GM19035 (cell line): ENCODE measurements at regions not wholly inside any gene's neighbourhood (a gene's known extent, or its start where the extent isn't known, plus 50 kb on each side); places are given as distances from the start of the nearest gene placed in this dataset.

Experiments used
- ATAC-seq: cut with Tn5 transposase; IDR thresholded peaks from one replicate; pipeline ENCODE4 v1.9.1; 2021; ENCODE audit not compliant: unreplicated experiment

DNA sequence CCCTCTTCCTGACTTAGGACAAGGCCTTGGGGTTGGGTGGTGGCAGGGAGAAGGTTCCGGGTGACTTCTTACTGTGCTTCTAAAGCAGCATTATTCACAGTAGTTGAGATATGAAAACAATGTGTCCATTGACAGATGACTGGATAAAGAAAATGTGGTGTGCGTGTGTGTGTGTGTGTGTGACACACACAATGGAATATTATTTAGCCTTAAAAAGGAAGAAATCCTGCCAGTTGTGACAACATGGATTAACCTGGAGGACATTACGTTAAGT is 128.1 kb upstream of the RASGRP1 start:
- ATAC-seq = no peak

DNA sequence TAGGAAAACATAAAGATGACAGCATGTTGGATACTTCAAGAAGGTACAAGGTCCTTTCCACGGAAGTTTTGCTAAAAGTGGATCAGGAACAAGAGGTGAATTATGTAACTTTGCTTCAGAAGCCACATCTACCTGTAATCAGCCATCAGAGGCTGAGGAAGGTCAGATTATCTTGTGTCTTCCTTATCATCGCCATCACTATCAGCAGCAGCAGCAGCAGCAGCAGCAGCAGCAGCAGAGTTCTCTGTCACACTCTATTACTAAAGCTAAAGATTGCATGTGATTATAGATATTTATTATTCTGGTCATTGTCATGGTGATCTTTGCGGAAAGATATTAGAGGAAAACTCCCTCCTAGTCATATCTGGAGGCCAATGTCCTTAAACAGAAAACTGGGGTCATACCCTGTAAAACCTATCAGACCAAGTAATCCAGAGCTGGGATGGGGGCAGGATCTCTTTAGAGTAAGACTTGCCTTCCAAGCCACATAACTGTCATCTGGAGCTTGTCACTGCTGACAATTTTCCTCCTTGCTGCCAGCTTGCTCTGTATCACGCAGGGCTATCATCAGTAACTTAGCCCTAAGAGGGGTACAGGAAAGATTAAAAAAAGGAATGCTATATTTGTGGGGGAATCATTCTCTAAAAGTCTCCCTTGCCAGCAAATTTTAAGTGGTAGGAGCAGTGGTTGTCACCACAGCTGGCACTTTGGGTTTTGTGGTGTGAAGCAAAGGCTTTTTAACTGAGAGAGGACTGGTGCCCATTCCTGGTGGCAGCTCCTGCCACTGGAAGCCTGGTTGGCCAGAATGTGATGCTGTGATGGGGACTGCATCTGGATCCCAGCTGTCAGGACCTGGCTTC is 130.9 kb upstream of the RASGRP1 start:
- ATAC-seq = no peak

GRCh38 chr15:38696109-38696727 is 131.6 kb upstream of the RASGRP1 start:
- peak; percentile 45 for ATAC-seq

DNA sequence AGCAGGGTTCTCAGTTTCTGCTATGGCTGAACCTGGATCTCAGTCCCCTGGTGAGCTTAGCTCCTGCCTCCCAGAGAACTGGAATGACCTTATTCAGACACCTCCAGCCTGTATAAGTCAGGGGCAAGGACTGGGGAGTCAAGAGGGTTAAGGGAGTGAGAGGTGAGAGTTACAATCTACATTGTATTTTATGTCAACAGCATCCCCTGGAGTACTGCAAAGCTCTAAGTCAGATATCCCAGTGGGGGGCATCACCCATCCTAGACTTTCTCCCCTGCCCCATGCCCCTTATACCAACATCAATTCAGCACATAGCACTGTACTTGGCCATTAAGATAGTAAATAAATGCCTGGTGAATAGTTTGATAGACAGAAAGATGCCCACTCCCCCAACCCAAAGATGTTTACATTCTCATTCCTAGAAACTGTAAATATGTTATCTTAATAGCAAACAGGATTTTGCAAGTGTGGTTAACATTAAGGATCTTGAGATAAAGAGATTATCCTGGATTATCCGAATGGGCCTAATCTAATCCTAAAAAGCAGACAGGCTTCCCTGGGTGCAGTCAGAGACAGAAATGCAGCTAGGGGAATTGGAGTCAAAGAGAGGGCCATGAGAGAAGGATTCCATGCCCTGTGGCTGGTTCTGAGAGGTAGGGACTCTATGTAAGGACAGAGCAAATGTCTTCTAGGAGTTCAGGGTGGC is 132.3 kb upstream of the RASGRP1 start:
- ATAC-seq = no peak

- ATAC-seq = no peak
Observed at GRCh38 chr15:38698254-38698653, 133.6 kb upstream of the RASGRP1 start.

- ATAC-seq = peak; percentile 69
Observed at GRCh38 chr15:38699633-38700230, 135.1 kb upstream of the RASGRP1 start.

DNA sequence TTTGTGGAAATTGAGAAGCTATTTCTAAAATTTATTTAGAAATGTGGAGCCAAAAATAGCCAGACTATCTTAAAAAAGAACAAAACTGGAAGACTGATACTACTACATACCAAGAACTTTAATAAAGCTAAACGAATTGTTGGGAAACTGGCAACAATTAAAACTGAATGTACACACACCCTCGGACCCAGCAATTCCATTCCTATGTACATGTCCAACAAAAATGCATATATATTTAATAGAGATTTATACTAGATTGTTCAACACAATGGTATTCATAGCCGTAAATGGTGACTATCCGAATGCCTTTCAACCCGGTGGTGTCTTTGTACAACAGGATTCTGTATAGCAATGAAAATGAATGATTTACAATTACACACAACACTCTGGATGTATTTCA is 136.5 kb upstream of the RASGRP1 start:
- ATAC-seq = no peak

DNA sequence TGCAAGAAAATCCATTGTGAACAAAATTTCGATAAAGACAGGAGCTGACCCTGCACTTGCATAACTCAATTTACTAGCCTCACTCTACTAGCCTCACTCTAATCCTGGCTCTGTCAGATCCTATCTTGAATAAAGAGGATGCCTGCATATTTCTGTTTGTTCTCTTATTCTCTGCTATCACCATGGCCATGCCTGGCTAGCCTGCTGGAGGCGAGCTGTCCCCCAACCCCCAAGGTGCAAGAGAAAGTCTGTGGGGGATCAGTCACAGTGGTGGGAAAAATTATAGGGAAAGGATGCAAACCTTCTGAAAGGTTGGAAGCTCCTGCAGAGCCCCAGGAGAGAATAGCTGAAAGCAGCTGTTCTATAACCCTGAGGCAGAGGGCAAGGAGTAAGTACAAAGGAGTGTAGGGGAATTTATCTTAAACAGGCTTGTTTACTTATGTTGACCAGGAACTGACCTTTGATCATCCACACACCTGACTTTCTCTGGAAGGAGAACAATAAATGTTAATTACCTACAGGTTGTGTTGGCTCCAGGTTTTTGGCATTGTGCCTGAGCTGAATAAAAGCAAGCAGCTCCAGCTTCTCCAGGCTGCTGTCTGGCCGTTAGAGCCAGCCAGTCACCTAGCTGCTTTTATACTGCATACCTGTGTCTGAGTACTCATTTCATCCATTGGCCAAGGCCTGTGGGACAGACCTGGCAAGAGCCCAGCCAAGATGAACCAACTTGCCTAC is 137.7 kb upstream of the RASGRP1 start:
- ATAC-seq = no peak

- ATAC-seq = no peak
Observed at GRCh38 chr15:38705436-38706219, 141.0 kb upstream of the RASGRP1 start.

DNA sequence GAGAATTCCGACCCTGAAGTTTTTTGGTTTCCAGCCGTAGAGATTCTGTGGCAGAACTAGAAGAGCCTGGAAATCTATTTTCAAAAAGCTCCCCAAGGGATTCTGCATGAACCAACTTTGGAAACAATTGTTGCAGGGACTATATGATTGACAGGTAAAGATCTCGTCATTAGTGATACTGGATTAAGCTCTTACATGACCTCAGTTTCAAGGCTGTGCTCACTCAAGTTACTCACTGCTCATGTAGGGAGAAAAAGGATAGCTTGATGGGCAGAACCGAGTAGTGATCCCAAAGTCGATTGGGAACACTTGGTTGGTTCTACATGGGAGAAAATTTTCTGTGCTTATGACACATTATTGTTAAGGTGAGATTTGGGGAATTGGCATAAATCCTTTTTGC is 142.3 kb upstream of the RASGRP1 start:
- no peak for ATAC-seq

DNA sequence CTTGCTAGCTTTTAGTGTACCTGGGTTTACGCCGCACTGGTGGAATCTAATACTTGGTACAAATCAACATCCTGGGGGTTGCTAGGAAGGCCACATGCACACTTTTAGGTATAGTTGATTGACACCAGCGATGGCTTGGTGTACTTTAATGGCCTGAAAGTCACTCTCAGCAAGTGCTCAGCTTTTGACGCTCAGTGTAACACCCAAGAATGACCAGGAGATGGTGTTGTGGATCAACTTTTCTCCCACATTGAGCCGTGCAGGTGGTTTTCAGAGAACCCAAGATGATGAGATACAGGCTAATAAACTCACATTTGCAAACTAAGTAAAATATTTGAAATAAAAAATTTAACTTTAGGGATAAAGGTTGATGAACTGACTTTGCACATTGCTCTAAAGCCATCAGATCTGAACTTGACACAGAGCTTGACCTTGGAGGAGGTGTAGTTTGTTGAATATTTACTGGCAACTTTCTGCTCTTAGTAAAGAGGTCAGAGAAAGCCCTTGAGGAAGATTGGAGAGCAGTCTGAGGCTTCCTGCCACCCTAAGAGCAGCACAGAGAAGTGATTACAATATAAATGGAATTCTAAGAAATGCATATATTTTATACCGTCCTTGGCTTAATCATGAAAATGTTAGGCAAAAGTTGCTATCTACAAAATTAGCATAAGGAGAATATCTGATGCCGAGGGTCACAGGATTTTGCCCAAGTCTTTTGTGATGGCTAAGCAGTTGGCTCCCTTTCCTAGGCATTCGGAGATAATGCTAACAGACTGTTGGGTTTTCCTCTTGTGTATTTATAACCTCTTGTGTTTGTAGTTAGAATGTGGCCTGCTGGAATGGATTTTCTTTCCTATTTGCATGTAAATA is 143.4 kb upstream of the RASGRP1 start:
- ATAC-seq = peak; percentile 85

- no peak for ATAC-seq
Observed at GRCh38 chr15:38708672-38709180, 144.1 kb upstream of the RASGRP1 start.

DNA sequence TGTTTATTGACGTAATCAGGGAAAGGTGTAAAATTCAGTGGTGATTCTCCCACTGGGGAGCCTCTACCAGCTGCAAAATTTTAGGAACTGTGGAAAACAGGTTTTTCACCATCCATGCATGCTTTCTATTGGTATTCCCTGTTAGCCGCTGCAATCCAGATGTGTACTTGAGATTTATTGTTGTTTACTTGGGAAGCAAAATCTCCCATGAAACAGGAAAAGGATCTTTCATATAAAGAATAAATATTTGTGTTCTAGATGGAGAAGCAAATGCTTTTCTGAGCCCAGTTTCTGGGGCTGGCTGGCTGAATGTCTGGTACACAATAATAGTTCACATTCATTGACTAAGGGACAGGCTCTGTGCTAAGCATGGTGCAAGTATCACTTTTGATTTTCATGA is 144.6 kb upstream of the RASGRP1 start:
- ATAC-seq = no peak

DNA sequence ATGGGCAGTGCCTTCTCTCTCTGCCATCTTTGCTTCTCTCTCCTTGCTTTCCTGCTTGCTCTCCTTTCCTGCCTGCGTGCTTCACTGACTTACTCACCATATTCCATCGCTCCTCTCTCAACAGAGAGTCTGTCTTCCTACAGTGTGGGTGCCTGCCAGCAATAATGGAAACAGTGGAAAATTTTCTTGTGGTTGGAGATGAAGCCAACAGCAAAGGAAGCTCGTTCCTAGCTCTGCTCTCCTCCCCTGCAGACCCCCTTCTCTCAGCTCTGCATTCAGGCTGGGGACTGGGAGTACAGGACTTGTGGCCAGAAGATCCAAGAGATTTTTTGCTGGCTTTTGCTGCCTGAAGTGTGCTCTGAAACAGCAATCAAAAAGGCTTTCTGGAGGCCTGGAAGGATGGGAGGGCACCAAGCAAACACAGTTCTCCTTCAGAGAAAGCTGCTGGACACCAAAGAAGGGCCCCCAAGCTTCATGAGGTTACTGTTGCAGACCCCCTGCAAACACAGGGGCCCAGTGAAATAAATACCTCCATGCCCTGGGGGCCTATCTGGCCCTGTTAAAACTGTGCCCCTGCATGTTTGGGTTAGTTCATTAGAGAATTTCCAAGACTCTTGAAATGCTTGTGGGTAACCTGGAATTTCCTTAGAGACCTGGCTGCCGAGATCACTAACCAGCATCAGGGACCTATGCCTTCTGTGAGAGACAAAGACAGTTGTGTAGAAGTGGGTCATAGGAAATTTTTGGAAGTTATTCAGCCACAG is 149.9 kb upstream of the RASGRP1 start:
- ATAC-seq = no peak

DNA sequence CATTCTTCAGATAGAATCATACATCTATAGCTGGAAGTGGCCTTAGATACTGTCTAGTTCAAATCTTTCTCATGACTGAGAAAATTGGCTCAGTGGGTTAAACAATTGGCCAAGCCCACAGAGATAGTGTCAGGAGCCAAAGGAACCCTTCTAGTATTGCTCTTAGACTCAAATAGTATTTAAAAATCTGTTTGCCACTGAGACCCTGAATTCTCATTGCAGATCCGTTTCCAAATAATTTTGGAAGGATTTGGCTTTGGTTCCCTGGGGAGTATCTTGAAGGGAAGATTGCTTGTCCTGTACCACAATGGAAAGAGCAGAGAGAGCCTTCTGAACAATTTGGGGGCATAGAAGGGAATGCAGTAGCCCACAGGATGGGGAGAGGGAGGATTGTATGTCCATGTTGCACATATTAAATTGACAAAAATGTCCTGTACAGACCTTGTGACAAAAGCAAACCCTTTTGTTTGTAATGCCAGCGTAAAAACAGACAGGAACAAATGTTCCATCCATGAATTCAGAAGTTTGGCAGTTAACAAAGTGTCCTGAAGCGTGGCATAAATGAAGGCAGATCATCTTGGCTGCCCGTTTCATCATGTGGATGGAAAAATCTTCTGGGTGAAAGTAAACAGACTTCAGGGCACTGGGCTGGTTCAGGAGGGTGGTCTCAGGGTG is 156.4 kb upstream of the RASGRP1 start:
- ATAC-seq = no peak

DNA sequence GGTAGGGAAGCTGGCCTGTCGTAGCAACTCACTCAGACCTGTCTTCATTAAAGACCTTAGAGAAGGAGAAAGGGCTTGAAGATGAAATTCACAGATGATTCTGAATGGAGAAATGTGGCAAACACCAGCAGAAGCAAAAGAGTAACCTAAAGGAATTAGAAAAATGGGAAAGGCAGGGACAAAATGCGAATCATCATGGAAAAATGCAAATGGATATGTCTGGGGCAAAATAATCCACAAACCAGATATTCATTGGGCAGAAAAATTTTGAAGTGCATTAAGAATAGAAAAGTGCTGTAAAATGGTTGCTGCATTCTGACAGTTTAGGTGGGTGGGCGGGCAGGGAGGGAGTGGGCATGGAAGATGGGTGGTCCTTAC is 156.9 kb upstream of the RASGRP1 start:
- ATAC-seq = no peak

DNA sequence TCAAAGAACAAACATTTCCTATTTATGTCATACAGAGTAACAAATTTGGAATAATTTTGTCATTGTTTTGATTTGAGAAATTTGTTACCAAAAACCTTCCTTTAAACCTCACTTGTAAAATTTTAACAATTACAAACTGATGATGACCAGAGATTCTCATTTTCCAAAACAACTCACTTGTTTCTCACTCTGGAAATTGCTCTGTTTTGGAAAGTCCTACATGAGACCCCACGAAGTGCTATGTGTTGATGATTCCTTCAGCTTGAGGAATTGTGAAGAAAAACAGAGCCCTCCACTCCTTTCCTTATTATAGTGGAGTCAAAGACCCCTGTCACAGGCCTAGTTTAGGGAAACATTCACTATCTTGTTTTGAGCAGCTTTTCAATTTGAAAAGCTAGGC is 157.6 kb upstream of the RASGRP1 start:
- ATAC-seq = no peak

- no peak for ATAC-seq
Observed at GRCh38 chr15:38724827-38725226, 160.2 kb upstream of the RASGRP1 start.
